COLO668 (cell line): ENCODE measurements at regions not wholly inside any gene's neighbourhood (a gene's known extent, or its start where the extent isn't known, plus 50 kb on each side); places are given as distances from the start of the nearest gene placed in this dataset.
"Not testable (repeated sequence)": the region's sequence is repeated elsewhere in the genome, so short reads cannot be mapped to it uniquely, and the experiment has no call there.

Experiments
- DNase-seq: peaks from one replicate; lab custom pipeline; 2025; ENCODE audit not compliant: unreplicated experiment; lab: John Stamatoyannopoulos, UW

DNA sequence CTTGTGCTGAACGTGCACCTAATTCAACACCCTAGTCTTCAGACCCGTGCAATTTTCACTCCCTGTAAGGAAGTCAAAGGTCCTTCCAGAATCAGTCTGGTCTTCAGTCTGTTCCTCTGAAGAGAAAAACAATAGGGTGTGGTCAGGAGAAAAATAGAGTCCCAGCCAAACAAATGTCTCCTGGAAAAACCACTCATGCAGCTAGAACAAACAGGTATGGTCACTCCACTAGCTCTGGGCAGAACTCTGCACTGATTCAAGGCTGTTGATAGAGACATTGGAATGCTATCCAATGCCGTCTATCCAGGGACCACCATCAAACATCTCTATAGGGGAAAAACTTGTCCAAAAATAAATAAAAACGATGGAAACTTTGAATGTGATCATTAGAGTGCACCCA lies 81.8 kb upstream of the MAP3K1 start:
- DNase-seq: no peak

DNA sequence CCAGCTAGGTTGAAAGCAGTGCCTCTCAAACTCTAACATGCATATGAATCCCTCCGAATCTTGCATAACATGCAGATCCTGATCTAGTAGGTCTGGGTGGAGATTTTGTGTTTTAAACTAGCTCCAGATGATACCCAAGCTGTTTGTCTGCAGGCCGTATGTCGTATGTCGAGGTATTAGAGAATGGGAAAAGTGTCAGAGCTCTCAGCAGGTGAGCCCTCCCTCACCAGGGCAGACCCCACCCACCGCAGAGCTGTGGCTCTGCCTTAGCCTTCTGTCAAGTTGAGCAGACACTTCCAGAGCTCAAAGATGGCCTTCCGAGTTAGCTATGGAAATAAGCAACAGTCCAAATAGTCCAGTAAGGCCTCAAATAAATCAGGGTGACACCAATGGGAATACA lies 83.2 kb upstream of the MAP3K1 start:
- DNase-seq: no peak

DNA sequence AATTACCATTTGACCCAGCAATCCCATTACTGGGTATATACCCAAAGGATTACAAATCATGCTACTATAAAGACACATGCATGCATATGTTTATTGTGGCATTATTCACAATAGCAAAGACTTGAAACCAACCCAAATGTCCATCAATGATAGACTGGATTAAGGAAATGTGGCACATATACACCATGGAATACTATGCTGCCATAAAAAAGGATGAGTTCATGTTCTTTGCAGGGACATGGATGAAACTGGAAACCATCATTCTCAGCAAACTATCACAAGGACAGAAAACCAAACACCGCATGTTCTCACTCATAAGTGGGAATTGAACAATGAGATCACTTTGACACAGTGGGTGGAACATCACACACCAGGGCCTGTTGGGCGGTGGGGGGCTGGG lies 83.9 kb upstream of the MAP3K1 start:
- not testable (repeated sequence) for DNase-seq

DNA sequence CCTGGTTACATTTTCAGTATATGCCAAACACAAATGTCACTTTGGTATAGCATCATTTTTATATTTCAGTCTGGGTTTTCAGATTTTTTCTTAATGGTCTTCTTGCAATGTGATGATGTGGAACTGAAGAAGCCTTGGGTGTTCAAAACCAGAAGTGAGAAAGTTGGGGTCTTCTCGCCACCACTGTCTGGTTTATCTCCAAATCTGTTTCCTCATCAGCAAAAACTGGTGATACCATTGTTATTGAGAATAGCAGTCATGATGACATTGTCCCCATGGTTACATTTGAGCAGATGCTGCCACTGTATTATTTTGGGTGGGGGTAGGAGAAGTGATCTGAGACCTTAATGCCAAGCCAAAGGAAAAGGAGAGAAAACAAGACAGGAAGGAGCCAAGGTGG lies 85.9 kb upstream of the MAP3K1 start:
- no peak for DNase-seq

DNA sequence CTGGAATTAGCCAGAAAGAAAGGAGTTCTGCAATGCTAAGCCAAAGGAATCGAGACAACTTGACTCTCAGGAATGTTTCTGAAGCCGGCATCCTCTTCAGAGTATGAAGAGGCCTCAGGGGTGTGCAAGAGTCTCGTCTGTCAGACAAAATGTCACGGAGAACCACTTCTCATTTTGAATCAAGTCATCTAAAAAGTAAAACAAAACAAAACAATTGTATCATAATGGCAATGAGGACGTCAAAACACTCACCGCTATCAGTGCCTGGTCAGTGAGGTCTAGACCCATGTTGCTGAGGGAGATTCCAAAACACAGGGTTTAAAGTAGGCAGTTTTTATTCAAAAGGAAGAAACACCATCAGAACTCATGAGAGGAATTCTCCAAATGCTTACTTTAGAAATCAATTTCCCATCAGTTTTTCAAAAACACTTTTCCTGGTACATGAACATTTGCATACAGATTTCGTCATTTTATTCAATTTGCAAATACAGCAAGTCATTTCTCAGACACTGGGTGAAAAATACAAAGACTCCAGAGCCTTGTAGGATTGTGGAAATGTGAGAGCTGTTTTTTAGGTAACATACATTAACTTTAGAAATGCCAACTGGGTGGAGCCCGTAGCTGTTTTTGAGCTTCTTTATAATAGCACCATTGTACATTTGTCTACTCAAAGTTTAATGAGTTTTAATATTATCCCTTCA lies 89.5 kb upstream of the MAP3K1 start:
- no peak for DNase-seq

DNA sequence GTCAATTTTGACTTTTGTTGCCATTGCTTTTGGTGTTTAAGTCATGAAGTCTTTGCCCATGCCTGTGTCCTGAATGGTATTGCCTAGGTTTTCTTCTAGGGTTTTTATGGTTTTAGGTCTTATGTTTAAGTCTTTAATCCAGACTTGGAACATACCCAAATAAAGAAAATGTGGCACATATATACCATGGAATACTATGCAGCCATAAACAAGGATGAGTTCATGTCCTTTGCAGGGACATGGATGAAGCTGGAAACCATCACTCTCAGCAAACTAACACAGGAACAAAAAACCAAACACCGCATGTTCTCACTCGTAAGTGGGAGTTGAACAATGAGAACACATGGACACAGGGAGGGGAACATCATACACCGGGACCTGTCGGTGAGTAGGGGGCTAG lies 90.5 kb upstream of the MAP3K1 start:
- not testable (repeated sequence) for DNase-seq

DNA sequence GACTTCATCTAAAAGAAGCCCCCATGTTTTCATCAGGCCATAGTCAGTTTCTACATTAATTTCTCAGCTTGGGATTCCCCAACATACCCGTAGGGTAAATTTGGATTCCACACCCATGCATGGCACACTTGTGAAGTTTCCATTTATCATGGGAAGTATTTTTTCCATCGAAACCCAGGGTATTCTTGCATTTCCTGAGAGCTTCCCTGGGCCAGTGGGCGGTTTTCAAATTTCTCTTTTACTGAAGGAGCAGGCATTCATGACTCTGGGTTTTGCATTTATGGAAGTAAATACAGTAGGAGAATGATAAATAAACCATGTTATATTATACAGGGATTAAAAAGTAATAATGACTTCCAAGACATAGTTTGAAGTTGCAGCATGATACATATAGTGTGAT lies 93.0 kb upstream of the MAP3K1 start:
- no peak for DNase-seq

DNA sequence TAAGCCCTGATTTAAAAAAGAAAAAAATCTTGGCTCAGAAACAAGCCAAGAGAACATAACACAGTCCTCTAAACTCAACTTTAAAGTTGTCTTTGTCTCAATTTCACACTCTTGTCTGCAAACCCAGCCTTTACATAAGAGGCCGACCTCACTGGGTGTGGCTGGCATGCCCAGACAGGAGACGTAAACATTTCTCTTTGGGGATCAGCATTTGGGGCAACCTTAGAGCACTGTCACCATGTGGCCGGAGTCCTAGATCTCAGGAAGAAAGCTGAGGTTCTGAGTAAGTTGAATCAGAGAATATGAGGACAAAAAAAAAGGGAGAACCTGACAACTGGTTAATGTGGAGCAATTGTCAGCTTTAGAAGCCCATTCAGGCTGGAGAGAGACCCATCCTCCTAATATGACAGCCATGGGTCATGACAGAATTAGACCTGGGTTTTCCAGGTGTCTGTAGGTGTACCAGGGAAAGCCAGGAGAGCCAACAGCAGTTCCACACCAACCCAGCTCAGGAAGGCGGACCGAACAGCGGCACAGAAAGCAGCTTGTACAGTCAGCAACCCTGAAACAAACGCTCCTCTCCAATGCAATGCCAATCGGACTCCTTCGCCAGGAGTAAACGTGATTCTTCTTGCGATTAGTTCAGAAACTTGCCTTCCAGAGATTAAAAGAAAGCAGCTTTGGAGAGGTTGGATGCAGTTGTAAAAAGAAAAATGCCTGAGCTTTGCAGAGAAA lies 97.9 kb upstream of the MAP3K1 start:
- DNase-seq: no peak

DNA sequence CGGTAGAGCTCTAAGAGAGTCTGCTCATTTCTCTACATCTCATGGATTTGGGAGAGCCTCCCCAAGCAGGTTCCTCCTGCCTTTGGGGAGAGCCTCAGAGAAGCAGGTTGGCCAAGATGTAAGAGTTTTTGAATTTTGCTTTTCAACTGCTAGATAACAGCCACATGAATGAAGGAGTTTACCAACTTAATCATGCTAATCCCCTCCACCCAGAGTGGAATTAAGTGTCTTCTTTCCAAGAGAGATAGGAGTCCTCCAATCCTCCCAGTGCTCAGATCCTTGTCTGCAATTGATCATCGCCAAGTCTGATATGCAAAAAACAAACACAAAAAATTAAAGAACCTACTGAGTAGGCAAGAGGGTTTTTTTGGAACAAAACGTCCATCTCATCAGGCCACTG lies 99.4 kb upstream of the MAP3K1 start:
- DNase-seq: no peak

DNA sequence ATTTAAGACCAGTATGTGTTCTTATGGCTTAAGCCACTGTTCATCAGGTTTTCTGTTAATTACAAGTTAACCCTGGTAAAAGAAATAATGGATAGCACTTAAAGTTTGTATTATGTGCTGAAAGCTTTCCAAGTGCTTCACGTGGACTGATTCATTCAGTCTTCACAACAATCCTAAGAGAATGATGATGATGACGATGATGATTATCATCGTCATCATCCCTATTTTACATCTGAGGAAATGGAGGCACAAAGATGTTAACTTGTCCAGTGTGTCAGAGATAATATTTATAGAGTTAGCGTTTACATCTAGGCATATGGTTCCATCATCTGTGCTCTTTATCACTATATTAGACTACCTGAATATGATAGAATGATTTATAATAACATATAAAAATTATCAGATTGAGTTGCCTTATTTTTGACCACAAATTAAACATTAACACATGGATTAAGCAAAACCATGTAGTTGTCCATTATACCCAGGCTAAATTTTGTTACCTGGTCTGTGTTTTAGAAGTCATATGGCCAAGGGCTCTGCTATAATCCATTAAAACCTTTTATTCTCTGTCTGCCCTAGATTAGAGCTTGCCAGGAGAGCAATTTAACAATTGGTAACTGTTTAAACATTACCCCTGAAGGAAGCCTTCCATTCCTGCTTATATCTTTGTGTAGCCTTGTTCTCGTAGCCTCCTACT lies 102.3 kb upstream of the MAP3K1 start:
- DNase-seq: no peak

DNA sequence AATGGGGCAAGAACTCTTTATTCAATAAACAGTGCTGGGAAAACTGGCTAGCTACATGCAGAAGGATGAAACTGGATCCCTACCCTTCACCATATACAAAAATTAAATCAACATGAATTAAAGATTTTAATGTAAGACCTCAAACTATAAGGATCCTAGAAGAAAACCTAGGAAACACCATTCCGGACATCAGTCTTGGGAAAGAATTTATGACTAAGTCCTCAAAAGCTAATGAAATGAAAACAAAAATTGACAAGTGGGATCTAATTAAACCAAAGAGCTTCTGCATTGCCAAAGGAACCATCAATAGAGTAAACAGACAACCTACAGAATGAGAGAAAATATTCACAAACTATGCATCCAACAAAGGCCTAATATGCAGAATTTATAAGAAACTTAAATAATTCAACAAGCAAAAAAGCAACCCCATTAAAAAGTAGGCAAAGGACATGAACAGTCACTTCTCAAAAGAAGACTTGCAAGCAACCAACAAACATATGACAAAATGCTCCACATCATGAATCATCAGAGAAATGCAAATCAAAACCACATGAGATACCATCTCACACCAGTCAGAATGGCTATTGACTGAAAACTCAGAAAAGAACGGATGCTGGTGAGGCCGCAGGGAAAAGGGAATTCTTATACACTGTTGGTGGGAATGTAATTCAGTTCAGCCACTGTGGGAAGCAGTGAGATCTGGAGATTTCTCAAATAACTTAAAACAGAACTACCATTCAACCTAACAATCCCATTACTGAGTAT lies 104.3 kb upstream of the MAP3K1 start:
- DNase-seq: no peak

DNA sequence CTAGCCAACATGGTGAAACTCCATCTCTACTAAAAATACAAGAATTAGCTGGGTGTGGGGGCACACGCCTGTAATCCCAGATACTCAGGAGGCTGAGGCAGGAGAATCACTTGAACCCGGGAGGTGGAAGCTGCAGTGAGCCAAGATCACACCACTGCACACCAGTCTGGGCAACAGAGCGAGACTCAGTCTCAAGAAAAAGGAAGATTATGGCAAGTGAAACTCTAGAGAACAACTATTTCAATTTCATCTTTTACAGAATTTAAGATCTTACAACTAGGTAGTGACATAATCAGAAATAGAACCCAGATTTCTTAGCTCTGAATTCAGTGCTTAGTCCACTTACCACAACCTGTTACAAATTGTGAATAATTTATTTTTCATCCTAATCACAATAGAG lies 108.8 kb upstream of the MAP3K1 start:
- DNase-seq: no peak

DNA sequence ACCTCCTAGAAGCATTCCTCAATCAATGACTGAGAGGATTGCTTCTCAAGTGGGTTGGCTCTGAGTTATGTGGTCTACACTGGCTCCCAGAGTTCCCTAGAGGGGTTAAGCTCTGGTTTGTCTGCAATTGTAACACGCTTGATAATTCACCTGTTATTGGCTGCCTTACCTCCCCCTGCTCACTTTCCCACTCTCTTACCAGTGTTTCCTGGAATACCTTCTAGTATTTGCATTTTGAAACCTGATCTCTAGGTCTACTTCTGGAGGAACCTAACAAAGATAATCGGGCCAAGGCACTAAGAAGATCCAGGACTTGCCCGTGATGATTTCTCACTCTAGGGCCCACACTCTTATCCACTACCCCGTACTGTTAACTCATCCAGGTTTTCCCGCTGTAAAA lies 110.1 kb upstream of the MAP3K1 start:
- no peak for DNase-seq

DNA sequence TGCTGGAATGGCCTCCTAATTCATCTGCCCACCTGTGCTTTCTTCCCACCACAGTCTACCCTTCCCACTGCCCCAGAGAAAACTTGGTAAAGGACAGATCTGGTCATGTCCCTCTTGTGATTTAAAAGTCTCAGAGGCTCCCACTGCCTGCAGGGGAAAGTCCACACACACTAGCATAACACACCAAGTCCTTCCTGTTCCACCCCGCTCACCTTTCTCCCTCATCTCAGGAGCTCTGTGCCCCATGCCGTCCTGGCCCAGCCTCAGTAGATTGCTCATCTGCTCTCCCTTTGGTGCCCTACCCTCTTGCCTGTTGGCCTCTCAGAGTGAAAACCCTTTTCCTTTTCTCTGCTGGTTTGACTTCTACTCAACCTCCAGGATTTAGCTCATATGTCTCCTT lies 111.4 kb upstream of the MAP3K1 start:
- DNase-seq: no peak

DNA sequence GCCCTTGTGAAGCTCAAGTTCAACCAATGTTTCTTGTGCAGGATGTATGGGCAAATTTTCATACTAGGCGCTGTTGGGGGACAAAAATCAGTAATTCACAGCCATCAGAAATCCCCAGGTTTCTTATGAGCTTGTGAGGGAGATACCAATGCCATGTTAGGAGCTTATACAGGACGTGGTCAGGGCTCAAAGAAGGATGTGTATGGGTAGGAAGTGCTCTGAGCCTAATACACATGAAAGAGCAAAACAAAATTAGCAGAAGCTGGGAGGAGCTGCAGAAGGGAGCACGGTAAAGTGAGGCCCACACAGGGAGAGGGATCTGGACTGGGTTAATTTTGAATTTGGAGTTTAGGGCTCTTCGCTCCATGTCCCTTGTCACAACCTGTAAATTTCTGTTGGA lies 114.6 kb upstream of the MAP3K1 start:
- no peak for DNase-seq

DNA sequence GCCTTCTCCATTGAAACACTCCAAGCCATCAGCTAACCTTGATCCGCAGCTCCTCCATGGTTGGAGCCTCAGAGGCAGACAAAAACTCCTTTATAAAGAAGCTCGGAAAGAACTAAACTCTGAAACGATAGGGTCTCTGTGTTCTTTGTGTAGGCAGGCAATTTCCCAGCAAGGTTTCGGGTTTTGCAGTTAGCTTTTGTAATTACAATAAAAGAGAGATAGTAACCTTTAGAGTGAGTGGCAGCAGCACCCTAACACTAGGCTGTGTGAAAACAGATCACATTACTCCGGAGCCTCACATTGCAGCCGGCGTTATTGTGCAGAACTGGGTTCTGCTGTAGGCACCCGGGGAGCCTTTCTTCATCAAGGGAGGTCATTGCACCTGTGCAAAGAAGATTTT lies 115.8 kb upstream of the MAP3K1 start:
- no peak for DNase-seq

DNA sequence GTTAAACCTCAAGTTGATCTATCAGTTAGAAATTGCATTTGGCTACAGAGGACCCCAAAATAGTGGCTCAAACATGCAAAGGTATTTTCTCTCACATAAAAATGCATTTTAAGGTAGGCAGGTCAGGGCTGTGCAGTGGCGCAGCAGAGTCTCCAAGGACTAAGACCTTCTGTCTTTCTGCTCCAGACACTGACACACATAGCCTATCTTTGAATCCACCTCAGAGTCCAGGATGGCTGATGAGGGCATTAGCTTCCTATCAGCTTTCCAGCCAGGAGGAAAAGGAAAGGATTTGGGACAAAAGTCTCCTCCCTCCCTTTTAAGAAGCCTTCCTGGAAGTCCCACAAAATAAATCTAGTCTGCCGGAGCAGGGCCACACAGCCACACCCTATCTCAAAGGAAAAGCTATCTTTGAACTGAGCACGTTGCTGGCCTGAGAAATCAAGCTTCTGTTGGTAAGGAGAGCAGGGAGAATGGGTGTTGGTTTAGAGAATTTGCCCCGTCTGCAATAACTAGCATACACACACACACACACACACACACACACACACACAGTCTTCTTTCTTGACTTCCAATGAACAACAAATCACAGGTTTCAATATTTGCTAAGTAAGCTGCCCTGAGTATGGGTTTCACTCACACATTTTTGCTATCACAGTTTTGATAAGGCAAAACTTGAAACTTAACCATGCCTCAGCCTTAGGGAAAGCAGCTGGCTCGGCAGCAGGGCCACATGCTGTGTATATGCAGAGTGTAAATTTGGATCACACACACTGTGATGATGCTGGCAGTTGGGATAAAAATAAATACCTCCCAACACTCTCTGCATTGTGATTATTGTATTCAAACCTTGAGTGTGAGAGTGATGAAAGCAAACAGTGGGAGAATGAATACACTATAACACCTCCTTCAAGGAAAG lies 116.6 kb upstream of the MAP3K1 start:
- DNase-seq: no peak

DNA sequence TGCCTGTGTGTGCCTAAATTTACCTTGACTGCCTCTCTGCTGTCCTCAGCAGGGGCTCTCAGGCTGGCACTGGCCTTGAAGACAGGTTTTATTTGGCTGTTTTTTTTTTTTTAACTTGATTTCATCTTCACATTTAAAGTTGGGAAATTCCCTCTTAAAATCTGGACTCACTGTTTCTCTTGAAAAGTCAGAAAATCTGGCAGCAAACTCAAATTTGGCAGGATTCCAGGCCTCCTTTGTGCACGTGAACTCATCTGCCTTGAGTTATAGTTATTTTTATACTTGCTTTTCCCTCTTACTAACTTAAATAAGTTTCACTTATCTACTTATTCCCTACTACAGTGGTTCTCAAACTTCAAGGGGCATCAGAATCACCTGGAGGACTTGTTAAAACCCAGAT lies 118.4 kb upstream of the MAP3K1 start:
- no peak for DNase-seq

DNA sequence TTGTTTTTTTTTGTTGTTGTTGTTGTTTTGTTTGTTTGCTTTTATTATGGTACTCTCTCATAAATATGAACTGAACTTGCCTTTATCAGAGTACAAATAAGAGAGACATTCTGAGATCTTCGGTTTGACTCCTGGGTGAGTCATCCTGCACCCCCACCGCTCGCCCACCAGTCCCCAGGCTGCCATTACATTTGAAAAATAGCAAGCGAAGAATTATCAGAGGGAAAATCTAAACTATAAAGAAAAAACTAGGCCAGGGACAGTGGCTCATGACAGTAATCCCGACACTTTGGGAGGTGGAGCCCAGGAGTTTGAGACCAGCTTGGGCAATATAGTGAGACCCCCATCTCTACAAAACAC lies 122.1 kb upstream of the MAP3K1 start:
- DNase-seq: no peak

DNA sequence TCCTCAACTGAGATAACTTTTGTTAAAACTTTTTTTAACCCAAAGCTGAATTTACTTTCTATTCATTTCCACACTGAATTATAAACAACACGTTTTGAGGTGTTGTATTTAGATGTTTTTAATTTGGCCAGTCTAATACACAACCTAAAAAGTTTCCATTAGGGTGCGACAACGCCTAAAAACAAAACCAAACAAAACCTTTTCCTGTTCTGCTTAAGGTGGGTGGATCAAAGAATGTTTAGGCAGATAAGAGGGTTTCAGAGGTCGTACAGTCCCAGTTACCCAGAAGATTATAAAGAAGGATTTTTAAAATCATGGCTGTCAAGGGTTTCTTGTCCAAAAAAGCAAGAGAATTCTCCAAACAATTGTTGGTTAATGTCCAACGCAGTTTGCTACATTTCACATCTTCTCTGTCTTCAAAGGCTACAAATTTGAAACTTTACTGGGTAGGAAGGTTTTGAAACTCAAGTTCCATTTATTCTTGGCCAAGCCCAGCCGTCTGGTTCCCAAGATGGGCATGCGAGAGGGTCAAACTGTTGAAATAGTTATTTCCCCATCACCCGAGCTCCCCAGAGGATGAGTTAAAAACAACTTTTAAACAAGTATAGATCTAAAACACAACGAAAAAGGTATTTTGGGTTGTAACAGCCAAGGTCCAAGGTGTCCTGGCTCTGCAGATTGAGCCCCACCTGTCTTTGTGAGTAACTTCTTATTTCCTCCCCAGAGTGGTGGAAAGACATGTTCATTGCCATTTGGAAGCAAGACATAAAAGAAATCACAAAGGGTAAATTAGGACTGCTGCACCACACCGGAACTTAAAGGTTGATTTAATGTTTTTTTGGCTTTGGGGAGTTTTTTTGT lies 122.8 kb upstream of the MAP3K1 start:
- no peak for DNase-seq
